ENCODE measurements at regions not wholly inside any gene's neighbourhood (a gene's known extent, or its start where the extent isn't known, plus 50 kb on each side); places are given as distances from the start of the nearest gene placed in this dataset.

DNA sequence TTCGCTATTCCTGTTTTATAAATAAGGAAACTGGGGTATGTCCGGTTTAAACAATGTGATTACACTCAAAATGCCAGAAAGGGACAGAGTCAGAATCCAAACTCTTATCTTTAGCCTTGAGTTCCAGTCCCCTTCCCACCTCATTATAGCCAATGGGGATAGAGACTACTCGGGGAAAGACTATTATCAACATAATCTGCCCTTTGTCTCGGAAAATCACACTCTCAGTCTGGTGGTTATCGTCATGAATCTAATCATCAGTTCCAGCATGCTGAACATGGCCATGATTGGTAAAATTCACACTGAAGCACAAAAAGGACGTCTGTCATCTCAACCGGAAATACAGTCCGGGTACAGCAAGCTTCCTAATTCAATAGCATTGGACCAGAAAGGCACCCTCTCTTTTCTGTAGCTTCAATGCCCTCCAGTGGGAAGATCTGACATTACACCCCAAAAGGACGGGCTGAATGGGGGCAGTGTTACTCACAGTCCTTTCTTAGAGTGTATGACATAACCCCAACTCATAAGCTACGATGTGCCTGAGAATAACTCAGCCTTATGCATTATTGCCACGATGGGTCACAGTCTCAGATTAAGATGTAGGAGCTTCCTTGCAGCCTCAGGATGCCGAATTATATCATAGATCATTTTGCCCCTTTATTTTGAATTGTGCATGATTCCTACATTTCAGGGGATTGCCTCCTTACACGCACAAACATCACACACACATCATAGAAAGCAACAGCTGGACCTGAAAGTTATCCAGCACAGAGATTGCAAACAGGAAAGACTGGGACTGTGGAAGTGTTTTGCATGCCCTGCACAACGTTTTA lies 390.4 kb upstream of the LMCD1 start:
- intact Hi-C loops (cut with DNase I): no loop called here
- Histone ChIP-seq H3K27ac (no peak overlapping the region), H3K9ac (ENCODE audit: low read depth in 2 of 2, low read length in 2 of 2) (no peak overlapping the region), H3K9me3 (no peaks in the 10 kb centered on the region), H3K36me3 (no peaks in the 10 kb centered on the region), H3K4me1 (no peaks in the 10 kb centered on the region), H3K27me3 (no peaks in the 10 kb centered on the region), H3K4me3 (no peak overlapping the region)
- TF ChIP-seq, protein P1, sequence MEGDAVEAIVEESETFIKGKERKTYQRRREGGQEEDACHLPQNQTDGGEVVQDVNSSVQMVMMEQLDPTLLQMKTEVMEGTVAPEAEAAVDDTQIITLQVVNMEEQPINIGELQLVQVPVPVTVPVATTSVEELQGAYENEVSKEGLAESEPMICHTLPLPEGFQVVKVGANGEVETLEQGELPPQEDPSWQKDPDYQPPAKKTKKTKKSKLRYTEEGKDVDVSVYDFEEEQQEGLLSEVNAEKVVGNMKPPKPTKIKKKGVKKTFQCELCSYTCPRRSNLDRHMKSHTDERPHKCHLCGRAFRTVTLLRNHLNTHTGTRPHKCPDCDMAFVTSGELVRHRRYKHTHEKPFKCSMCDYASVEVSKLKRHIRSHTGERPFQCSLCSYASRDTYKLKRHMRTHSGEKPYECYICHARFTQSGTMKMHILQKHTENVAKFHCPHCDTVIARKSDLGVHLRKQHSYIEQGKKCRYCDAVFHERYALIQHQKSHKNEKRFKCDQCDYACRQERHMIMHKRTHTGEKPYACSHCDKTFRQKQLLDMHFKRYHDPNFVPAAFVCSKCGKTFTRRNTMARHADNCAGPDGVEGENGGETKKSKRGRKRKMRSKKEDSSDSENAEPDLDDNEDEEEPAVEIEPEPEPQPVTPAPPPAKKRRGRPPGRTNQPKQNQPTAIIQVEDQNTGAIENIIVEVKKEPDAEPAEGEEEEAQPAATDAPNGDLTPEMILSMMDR (IDR thresholded peaks at IDR 0.05): peak; percentile 50
- peak; percentile 61 for DNase-seq

- no peaks in the 10 kb centered on the region for H3K4me1 ChIP-seq
- H3K27me3 ChIP-seq: no peaks in the 10 kb centered on the region
- H3K27ac ChIP-seq: no peak overlapping the region
- H3K9me3 ChIP-seq: no peaks in the 10 kb centered on the region
- H3K4me3 ChIP-seq: no peak overlapping the region
- H3K9ac ChIP-seq (ENCODE audit: low read depth in 2 of 2, low read length in 2 of 2): no peak overlapping the region
- TF ChIP-seq, protein P1 (IDR thresholded peaks at IDR 0.05): no peak
- no peaks in the 10 kb centered on the region for H3K36me3 ChIP-seq
- intact Hi-C loops (cut with DNase I): no loop called here
- no peak for DNase-seq
Observed at GRCh38 chr3:8112587-8112986, 389.0 kb upstream of the LMCD1 start.

- Histone ChIP-seq H3K4me3 (no peak overlapping the region), H3K36me3 (no peaks in the 10 kb centered on the region), H3K9ac (ENCODE audit: low read depth in 2 of 2, low read length in 2 of 2) (no peak overlapping the region), H3K9me3 (no peaks in the 10 kb centered on the region), H3K27ac (no peak overlapping the region), H3K27me3 (no peaks in the 10 kb centered on the region), H3K4me1 (no peaks in the 10 kb centered on the region)
- intact Hi-C loops (cut with DNase I): no loop called here
- TF ChIP-seq, protein P1 (IDR thresholded peaks at IDR 0.05): no peak
- no peak for DNase-seq
Observed at GRCh38 chr3:8113626-8114025, 388.0 kb upstream of the LMCD1 start.

GRCh38 chr3:8128686-8129085 lies 372.9 kb upstream of the LMCD1 start:
- no peak overlapping the region for H3K4me3 ChIP-seq
- no peaks in the 10 kb centered on the region for H3K9me3 ChIP-seq
- no peak overlapping the region for H3K9ac ChIP-seq (ENCODE audit: low read depth in 2 of 2, low read length in 2 of 2)
- no peaks in the 10 kb centered on the region for H3K4me1 ChIP-seq
- intact Hi-C loops (cut with DNase I): no loop called here
- no peak for DNase-seq
- H3K36me3 ChIP-seq: no peaks in the 10 kb centered on the region
- TF ChIP-seq, protein P1 (IDR thresholded peaks at IDR 0.05): no peak
- no peaks in the 10 kb centered on the region for H3K27me3 ChIP-seq
- no peak overlapping the region for H3K27ac ChIP-seq

DNA sequence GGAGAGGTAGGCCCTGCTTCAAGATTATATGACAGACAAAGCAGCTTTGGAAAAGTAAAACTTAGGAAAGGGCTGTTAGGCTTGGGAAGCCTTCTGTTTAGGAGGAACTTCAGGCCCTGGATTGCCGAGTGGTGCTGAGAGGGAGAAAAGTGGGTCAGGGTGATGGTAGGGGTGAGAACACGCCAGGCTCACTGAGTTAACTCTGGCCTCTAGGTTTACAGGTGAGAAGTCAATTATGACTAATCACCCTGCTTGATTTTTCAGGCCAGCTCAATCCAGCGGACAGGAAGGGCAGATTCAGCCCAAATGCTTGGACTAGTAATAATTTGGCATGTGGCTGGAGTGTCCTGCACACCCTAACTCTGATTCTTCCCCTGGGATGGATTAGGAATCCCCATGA lies 365.1 kb upstream of the LMCD1 start:
- H3K4me1 ChIP-seq: no peaks in the 10 kb centered on the region
- H3K9ac ChIP-seq (ENCODE audit: low read depth in 2 of 2, low read length in 2 of 2): no peak overlapping the region
- intact Hi-C loops (cut with DNase I): no loop called here
- H3K4me3 ChIP-seq: no peak overlapping the region
- no peaks in the 10 kb centered on the region for H3K27me3 ChIP-seq
- H3K27ac ChIP-seq: no peak overlapping the region
- no peak for DNase-seq
- TF ChIP-seq, protein P1 (IDR thresholded peaks at IDR 0.05): no peak
- H3K9me3 ChIP-seq: no peaks in the 10 kb centered on the region
- H3K36me3 ChIP-seq: no peaks in the 10 kb centered on the region
